ENCODE measurements at regions not wholly inside any gene's neighbourhood (a gene's known extent, or its start where the extent isn't known, plus 50 kb on each side); places are given as distances from the start of the nearest gene placed in this dataset.

DNA sequence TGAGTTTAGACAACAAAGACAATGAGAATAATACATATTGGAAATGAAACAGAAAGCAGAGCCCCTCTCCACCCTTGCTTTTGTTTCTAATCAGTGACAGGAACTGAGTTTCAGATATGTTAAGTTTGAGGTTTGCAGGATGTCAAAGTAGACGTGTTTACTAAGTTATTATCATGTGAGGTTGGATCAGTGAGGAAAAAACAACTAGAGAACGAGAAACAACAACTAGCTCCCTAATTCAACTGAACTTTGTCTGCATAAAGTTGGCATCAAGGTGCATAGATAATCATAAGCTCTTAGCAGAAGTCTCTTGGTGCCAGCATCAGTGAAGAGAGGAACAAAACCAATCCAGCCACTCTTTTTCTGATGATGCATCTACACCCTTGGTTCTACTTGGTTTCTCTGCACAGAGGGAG is 491.1 kb upstream of the NR2F2 start:
- TF ChIP-seq POLR2AphosphoS5 (IDR thresholded peaks at IDR 0.05; ENCODE audit: low read depth, low read length) (no peak), SIN3A (IDR thresholded peaks at IDR 0.05; ENCODE audit: borderline replicate concordance, insufficient read depth, low read length) (no peak), TAF1 (IDR thresholded peaks at IDR 0.05; ENCODE audit: borderline replicate concordance, insufficient read depth, low read length) (no peak)
- TF ChIP-seq, protein P1, sequence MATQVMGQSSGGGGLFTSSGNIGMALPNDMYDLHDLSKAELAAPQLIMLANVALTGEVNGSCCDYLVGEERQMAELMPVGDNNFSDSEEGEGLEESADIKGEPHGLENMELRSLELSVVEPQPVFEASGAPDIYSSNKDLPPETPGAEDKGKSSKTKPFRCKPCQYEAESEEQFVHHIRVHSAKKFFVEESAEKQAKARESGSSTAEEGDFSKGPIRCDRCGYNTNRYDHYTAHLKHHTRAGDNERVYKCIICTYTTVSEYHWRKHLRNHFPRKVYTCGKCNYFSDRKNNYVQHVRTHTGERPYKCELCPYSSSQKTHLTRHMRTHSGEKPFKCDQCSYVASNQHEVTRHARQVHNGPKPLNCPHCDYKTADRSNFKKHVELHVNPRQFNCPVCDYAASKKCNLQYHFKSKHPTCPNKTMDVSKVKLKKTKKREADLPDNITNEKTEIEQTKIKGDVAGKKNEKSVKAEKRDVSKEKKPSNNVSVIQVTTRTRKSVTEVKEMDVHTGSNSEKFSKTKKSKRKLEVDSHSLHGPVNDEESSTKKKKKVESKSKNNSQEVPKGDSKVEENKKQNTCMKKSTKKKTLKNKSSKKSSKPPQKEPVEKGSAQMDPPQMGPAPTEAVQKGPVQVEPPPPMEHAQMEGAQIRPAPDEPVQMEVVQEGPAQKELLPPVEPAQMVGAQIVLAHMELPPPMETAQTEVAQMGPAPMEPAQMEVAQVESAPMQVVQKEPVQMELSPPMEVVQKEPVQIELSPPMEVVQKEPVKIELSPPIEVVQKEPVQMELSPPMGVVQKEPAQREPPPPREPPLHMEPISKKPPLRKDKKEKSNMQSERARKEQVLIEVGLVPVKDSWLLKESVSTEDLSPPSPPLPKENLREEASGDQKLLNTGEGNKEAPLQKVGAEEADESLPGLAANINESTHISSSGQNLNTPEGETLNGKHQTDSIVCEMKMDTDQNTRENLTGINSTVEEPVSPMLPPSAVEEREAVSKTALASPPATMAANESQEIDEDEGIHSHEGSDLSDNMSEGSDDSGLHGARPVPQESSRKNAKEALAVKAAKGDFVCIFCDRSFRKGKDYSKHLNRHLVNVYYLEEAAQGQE (IDR thresholded peaks at IDR 0.05; ENCODE audit: insufficient read depth in 1 of 2, low read depth in 2 of 2, low read length in 2 of 2): no peak

Data from PFSK-1 (cell line).